Smooth muscle cell (in vitro differentiated cells): ENCODE measurements at regions not wholly inside any gene's neighbourhood (a gene's known extent, or its start where the extent isn't known, plus 50 kb on each side); places are given as distances from the start of the nearest gene placed in this dataset.

Experiments used
- DNase-seq: peaks from one replicate; lab custom pipeline; 2025; ENCODE audit not compliant: unreplicated experiment; lab: John Stamatoyannopoulos, UW
- H2AFZ ChIP-seq: fragments of 200-600 bp; sonication (generic); 2 replicates; pipeline ENCODE4 v1.6.0; 2016; ENCODE audit warnings: antibody characterized with exemption, low read depth, mild to moderate bottlenecking
- H3F3A ChIP-seq: fragments of 200-600 bp; sonication (generic); 2 replicates; pipeline ENCODE4 v1.6.0; 2017; ENCODE audit warnings: antibody characterized with exemption, low read depth
- H3K27ac ChIP-seq: fragments of 200-600 bp; sonication (generic); 2 replicates; pipeline ENCODE4 v1.5.1; 2016; ENCODE audit warnings: low read depth, mild to moderate bottlenecking
- H3K27me3 ChIP-seq: fragments of 200-600 bp; sonication (generic); 2 replicates; pipeline ENCODE4 v1.6.1; 2016; ENCODE audit warnings: low read depth, mild to moderate bottlenecking
- H3K36me3 ChIP-seq: fragments of 200-600 bp; sonication (generic); 2 replicates; pipeline ENCODE4 v1.5.1; 2016; ENCODE audit warnings: low read depth
- H3K4me1 ChIP-seq: fragments of 200-600 bp; sonication (generic); 2 replicates; pipeline ENCODE4 v1.5.1; 2016; ENCODE audit warnings: low read depth
- H3K4me2 ChIP-seq: fragments of 200-600 bp; sonication (generic); 2 replicates; pipeline ENCODE4 v1.6.0; 2016; ENCODE audit warnings: mild to moderate bottlenecking
- H3K4me3 ChIP-seq: fragments of 200-600 bp; sonication (generic); 2 replicates; pipeline ENCODE4 v1.5.1; 2016; ENCODE audit warnings: mild to moderate bottlenecking
- H3K79me2 ChIP-seq: fragments of 200-600 bp; sonication (generic); 2 replicates; pipeline ENCODE4 v1.6.0; 2016; ENCODE audit warnings: low read depth, mild to moderate bottlenecking
- H3K9ac ChIP-seq: fragments of 200-600 bp; sonication (generic); 2 replicates; pipeline ENCODE4 v1.6.0; 2016; ENCODE audit warnings: low read depth
- H3K9me3 ChIP-seq: fragments of 200-600 bp; sonication (generic); replicated peaks from 2 replicates; pipeline ENCODE4 v1.5.1; 2016; ENCODE audit warnings: low read depth
- H4K20me1 ChIP-seq: fragments of 200-600 bp; sonication (generic); 2 replicates; pipeline ENCODE4 v1.6.0; 2016; ENCODE audit warnings: low read depth
- CTCF ChIP-seq: fragments of 200-600 bp; sonication (generic); IDR thresholded peaks from 2 replicates; pipeline ENCODE4 v1.5.1; 2017; ENCODE audit warnings: borderline replicate concordance, mild to moderate bottlenecking, antibody characterized with exemption; ENCODE audit not compliant: insufficient read depth, poor library complexity, severe bottlenecking
- WGBS: methylation state at CpG from one replicate; pipeline ENCODE4 v1.1.7; 2016; ENCODE audit warnings: low lambda C conversion rate; 5-methylcytosine and 5-hydroxymethylcytosine counted together

DNA sequence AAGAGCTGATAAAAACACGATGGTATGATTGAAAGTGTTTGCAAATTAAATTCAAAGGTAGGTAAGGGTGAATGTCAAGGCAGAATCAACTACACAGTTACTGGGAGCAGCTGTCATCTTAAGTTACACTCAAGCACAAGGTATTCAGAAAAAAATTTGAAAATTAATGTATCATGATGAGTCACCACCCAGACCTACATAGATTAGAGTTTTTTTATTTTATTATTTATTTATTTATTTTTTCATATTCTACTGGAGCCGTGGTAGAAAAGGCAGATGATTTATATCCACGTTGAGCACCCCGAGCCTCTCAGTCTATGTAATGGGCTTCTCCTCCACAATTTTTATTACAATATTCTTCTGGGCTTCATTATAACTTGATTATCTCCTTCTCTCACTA is 728.9 kb upstream of the ARGLU1 start:
- H3K36me3 ChIP-seq, result no peaks in the 10 kb centered on the region
- no peaks in the 10 kb centered on the region for H3K79me2 ChIP-seq
- no peak overlapping the region for H3K9ac ChIP-seq
- 85% methylated on average over 4 of the region's 4 CpGs for WGBS
- H3K4me1 ChIP-seq, result peaks cover 3% of the 10 kb centered on the region
- H3K4me2 ChIP-seq, result no peak overlapping the region
- no peak for TF ChIP-seq CTCF
- H3F3A ChIP-seq, result no peaks in the 10 kb centered on the region
- H3K27me3 ChIP-seq, result no peaks in the 10 kb centered on the region
- no peak overlapping the region for H2AFZ ChIP-seq
- H3K4me3 ChIP-seq, result no peak overlapping the region
- no peak for DNase-seq
- H4K20me1 ChIP-seq, result no peaks in the 10 kb centered on the region
- H3K27ac ChIP-seq, result no peak overlapping the region
- H3K9me3 ChIP-seq, result no peaks in the 10 kb centered on the region

- H3K27ac ChIP-seq, result no peak overlapping the region
- no peaks in the 10 kb centered on the region for H4K20me1 ChIP-seq
- DNase-seq, result no peak
- H3F3A ChIP-seq, result no peaks in the 10 kb centered on the region
- no peak for TF ChIP-seq CTCF
- no peak overlapping the region for H3K9ac ChIP-seq
- H3K4me1 ChIP-seq, result no peaks in the 10 kb centered on the region
- no peak overlapping the region for H3K4me2 ChIP-seq
- H2AFZ ChIP-seq, result no peak overlapping the region
- WGBS, result 85% methylated on average over 2 of the region's 2 CpGs
- no peaks in the 10 kb centered on the region for H3K9me3 ChIP-seq
- H3K79me2 ChIP-seq, result no peaks in the 10 kb centered on the region
- no peaks in the 10 kb centered on the region for H3K36me3 ChIP-seq
- no peak overlapping the region for H3K4me3 ChIP-seq
- no peaks in the 10 kb centered on the region for H3K27me3 ChIP-seq
Measured at GRCh38 chr13:107295416-107296140, 727.6 kb upstream of the ARGLU1 start.

DNA sequence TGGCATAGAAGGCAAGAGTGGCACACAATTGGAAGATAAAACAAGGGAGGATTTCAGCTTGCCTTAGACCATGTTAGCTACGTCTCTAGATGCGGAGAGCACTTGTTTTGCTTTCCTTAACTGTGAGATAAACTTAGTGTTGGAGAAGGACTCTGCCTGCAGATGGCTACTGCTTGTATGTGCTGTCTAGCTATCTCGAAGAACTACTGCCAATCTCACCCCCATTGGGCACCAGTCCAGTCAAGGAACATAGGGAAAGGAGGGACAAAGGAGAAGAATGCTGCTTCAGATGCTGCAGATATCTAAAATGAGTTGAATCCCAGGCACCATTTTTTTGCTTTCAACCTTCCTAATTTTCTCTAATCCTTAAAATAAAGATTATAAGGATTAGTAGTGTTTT is 726.0 kb upstream of the ARGLU1 start:
- TF ChIP-seq CTCF, result no peak
- Histone ChIP-seq H4K20me1 (no peaks in the 10 kb centered on the region), H3K4me2 (no peak overlapping the region), H3K27me3 (no peaks in the 10 kb centered on the region), H3K4me1 (no peaks in the 10 kb centered on the region), H3K9me3 (no peaks in the 10 kb centered on the region), H3K36me3 (no peaks in the 10 kb centered on the region), H3K27ac (no peak overlapping the region), H3K9ac (no peak overlapping the region), H3F3A (no peaks in the 10 kb centered on the region), H3K4me3 (no peak overlapping the region), H2AFZ (no peak overlapping the region), H3K79me2 (no peaks in the 10 kb centered on the region)
- WGBS, result 92% methylated on average over 3 of the region's 3 CpGs
- no peak for DNase-seq

DNA sequence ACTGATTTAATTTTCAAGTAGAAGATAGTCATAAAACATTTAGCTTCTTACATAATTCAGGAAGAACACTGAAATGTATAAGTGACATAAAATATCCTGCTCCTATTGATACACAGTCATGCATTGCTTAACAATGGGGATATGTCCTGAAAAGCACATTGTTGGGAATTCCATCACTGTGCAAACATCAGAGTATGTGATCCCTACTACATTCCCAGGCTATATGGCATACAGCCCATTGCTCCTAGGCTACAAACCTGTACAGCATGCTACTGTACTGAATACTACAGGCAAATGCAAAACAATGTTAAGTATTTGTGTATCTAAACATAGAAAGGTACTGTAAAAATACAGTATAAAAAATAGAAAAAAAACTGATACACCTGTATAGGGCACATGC is 723.9 kb upstream of the ARGLU1 start:
- no peaks in the 10 kb centered on the region for H3K4me1 ChIP-seq
- H3F3A ChIP-seq, result no peaks in the 10 kb centered on the region
- H2AFZ ChIP-seq, result no peak overlapping the region
- no peaks in the 10 kb centered on the region for H3K27me3 ChIP-seq
- no peak overlapping the region for H3K4me2 ChIP-seq
- H3K27ac ChIP-seq, result no peak overlapping the region
- no peaks in the 10 kb centered on the region for H4K20me1 ChIP-seq
- H3K9ac ChIP-seq, result no peak overlapping the region
- no peak overlapping the region for H3K4me3 ChIP-seq
- no peak for DNase-seq
- TF ChIP-seq CTCF, result no peak
- H3K79me2 ChIP-seq, result no peaks in the 10 kb centered on the region
- no peaks in the 10 kb centered on the region for H3K9me3 ChIP-seq
- no peaks in the 10 kb centered on the region for H3K36me3 ChIP-seq
